OCI-LY1 (cell line): ENCODE measurements at regions not wholly inside any gene's neighbourhood (a gene's known extent, or its start where the extent isn't known, plus 50 kb on each side); places are given as distances from the start of the nearest gene placed in this dataset.

Experiments
- H2AFZ ChIP-seq: fragments of 200-600 bp; sonication (generic), shearing (Covaris generic); 2 replicates; pipeline ENCODE4 v1.6.0; 2014; ENCODE audit warnings: antibody characterized with exemption, mild to moderate bottlenecking, low read length
- H3F3A ChIP-seq: fragments of 200-600 bp; sonication (generic), shearing (Covaris generic); 2 replicates; pipeline ENCODE4 v1.6.0; 2014; ENCODE audit warnings: mild to moderate bottlenecking, antibody characterized with exemption, low read length, moderate library complexity; ENCODE audit not compliant: insufficient read depth
- H3K27ac ChIP-seq: fragments of 200-600 bp; sonication (generic); 2 replicates; pipeline ENCODE4 v1.5.1; 2014; ENCODE audit warnings: low read length, mixed run types, mild to moderate bottlenecking, low read depth; ENCODE audit not compliant: poor library complexity, severe bottlenecking
- H3K27me3 ChIP-seq: fragments of 200-600 bp; sonication (generic); 2 replicates; pipeline ENCODE4 v1.6.0; 2014; ENCODE audit warnings: antibody characterized with exemption, mild to moderate bottlenecking, low read length, moderate library complexity; ENCODE audit not compliant: insufficient read depth
- H3K36me3 ChIP-seq: fragments of 200-600 bp; sonication (generic); 2 replicates; pipeline ENCODE4 v1.6.1; 2014; ENCODE audit warnings: mild to moderate bottlenecking, antibody characterized with exemption, low read length, moderate library complexity, mixed read lengths; ENCODE audit not compliant: insufficient read depth
- H3K4me1 ChIP-seq: fragments of 200-600 bp; sonication (generic); 2 replicates; pipeline ENCODE4 v1.5.1; 2014; ENCODE audit warnings: mild to moderate bottlenecking, low read length, moderate library complexity; ENCODE audit not compliant: insufficient read depth, severe bottlenecking
- H3K4me2 ChIP-seq: fragments of 200-600 bp; sonication (generic), shearing (Covaris generic); 2 replicates; pipeline ENCODE4 v1.6.1; 2014; ENCODE audit warnings: low read length
- H3K4me3 ChIP-seq: fragments of 200-600 bp; sonication (generic); 2 replicates; pipeline ENCODE4 v1.5.1; 2014; ENCODE audit warnings: low read length, low read depth, mild to moderate bottlenecking, mixed read lengths; ENCODE audit not compliant: poor library complexity, severe bottlenecking
- H3K79me2 ChIP-seq: fragments of 200-600 bp; shearing (Covaris generic); 2 replicates; pipeline ENCODE4 v1.6.1; 2016; ENCODE audit warnings: mixed run types, low read length, mixed read lengths; ENCODE audit not compliant: insufficient read depth
- H3K9ac ChIP-seq: fragments of 200-600 bp; sonication (generic), shearing (Covaris generic); 2 replicates; pipeline ENCODE4 v1.6.1; 2014; ENCODE audit warnings: mild to moderate bottlenecking, low read length, mixed read lengths
- H3K9me2 ChIP-seq: fragments of 200-600 bp; sonication (generic), shearing (Covaris generic); 2 replicates; pipeline ENCODE4 v1.6.1; 2014; ENCODE audit warnings: low read depth, mild to moderate bottlenecking, low read length, mixed read lengths
- H3K9me3 ChIP-seq: fragments of 200-600 bp; shearing (Covaris generic); 2 replicates; pipeline ENCODE4 v1.6.1; 2014; ENCODE audit warnings: low read length, mixed read lengths
- H4K20me1 ChIP-seq: fragments of 200-600 bp; sonication (generic), shearing (Covaris generic); 2 replicates; pipeline ENCODE4 v1.6.0; 2016; ENCODE audit warnings: mild to moderate bottlenecking, low read length; ENCODE audit not compliant: insufficient read depth
- CTCF ChIP-seq: fragments of 200-600 bp; sonication (generic), shearing (Covaris generic); IDR thresholded peaks from 2 replicates; pipeline ENCODE4 v1.5.1; 2017; ENCODE audit warnings: mild to moderate bottlenecking, antibody characterized with exemption, low read length, moderate library complexity, mixed read lengths
- EZH2 ChIP-seq: fragments of 200-600 bp; sonication (generic), shearing (Covaris generic); IDR thresholded peaks from 2 replicates; pipeline ENCODE4 v1.8.0; 2017; ENCODE audit warnings: borderline replicate concordance, mixed run types, mild to moderate bottlenecking, antibody characterized with exemption, low read length, moderate library complexity, mixed read lengths

- no peaks in the 10 kb centered on the region for H4K20me1 ChIP-seq
- no peak overlapping the region for H3K4me2 ChIP-seq
- no peak overlapping the region for H3K27ac ChIP-seq
- H3K79me2 ChIP-seq = no peaks in the 10 kb centered on the region
- peaks cover 19% of the 10 kb centered on the region; the same call in 1 of the 2 replicates for H3K27me3 ChIP-seq
- no peaks in the 10 kb centered on the region for H3F3A ChIP-seq
- H3K4me3 ChIP-seq = no peak overlapping the region
- H3K9ac ChIP-seq = no peak overlapping the region
- peaks cover 15% of the 10 kb centered on the region for H3K9me3 ChIP-seq
- H3K4me1 ChIP-seq = no peaks in the 10 kb centered on the region
- H3K9me2 ChIP-seq = no peaks in the 10 kb centered on the region
- no peak overlapping the region for H2AFZ ChIP-seq
- TF ChIP-seq EZH2 (no peak), CTCF (no peak)
- H3K36me3 ChIP-seq = peaks cover 13% of the 10 kb centered on the region; the same call in 1 of the 2 replicates
Measured at GRCh38 chr16:85535352-85536072, 77.6 kb upstream of the GSE1 start.

- Histone ChIP-seq H3K4me2 (no peak overlapping the region), H3F3A (no peaks in the 10 kb centered on the region), H3K9me2 (no peaks in the 10 kb centered on the region), H3K27me3 (peaks cover 19% of the 10 kb centered on the region; the same call in 1 of the 2 replicates), H3K36me3 (peaks cover 14% of the 10 kb centered on the region; the same call in 1 of the 2 replicates), H3K79me2 (no peaks in the 10 kb centered on the region), H3K9ac (no peak overlapping the region), H3K9me3 (peaks cover 17% of the 10 kb centered on the region), H4K20me1 (no peaks in the 10 kb centered on the region), H3K4me1 (no peaks in the 10 kb centered on the region), H3K4me3 (no peak overlapping the region), H2AFZ (no peak overlapping the region), H3K27ac (no peak overlapping the region)
- TF ChIP-seq EZH2 = no peak
Measured at GRCh38 chr16:85536073-85536410, 77.1 kb upstream of the GSE1 start.

- peaks cover 14% of the 10 kb centered on the region; the same call in 1 of the 2 replicates for H3K36me3 ChIP-seq
- H3F3A ChIP-seq = no peaks in the 10 kb centered on the region
- H3K4me2 ChIP-seq = no peak overlapping the region
- no peak overlapping the region for H2AFZ ChIP-seq
- no peak overlapping the region for H3K4me3 ChIP-seq
- no peaks in the 10 kb centered on the region for H3K79me2 ChIP-seq
- peaks cover 6% of the 10 kb centered on the region for H3K4me1 ChIP-seq
- H3K27me3 ChIP-seq = peaks cover 19% of the 10 kb centered on the region; the same call in 1 of the 2 replicates
- peaks cover 17% of the 10 kb centered on the region for H3K9me3 ChIP-seq
- no peak overlapping the region for H3K9ac ChIP-seq
- H3K9me2 ChIP-seq = no peaks in the 10 kb centered on the region
- no peak overlapping the region for H3K27ac ChIP-seq
- H4K20me1 ChIP-seq = no peaks in the 10 kb centered on the region
- no peak for TF ChIP-seq CTCF
- no peak for TF ChIP-seq EZH2
Measured at GRCh38 chr16:85536411-85537330, 76.5 kb upstream of the GSE1 start.
